GM21786 (cell line): ENCODE measurements at regions not wholly inside any gene's neighbourhood (a gene's known extent, or its start where the extent isn't known, plus 50 kb on each side); places are given as distances from the start of the nearest gene placed in this dataset.

ENCODE experiments used
- ATAC-seq: cut with Tn5 transposase; IDR thresholded peaks from one replicate; pipeline ENCODE4 v1.9.1; 2021; ENCODE audit not compliant: unreplicated experiment

DNA sequence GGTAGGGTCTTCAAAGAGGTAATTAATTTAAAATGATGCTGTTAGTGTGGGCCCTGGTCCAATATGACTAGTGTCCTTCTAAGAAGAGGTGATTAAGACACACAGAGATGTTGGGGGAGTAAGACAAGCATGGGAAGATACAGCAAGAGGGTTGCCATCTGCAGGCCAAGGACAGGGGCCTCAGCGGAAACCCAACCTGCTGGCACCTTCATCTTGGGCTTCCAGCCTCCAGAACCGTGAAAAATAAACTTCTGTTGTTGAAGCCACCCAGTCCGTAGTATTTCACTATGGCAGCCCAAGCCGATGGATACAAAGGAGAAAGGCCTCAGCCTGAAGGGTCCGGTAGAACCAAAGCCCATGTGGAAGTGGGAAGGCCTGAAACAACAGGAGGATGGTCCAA is 161.7 kb upstream of the UBE2E1 start:
- ATAC-seq = no peak

DNA sequence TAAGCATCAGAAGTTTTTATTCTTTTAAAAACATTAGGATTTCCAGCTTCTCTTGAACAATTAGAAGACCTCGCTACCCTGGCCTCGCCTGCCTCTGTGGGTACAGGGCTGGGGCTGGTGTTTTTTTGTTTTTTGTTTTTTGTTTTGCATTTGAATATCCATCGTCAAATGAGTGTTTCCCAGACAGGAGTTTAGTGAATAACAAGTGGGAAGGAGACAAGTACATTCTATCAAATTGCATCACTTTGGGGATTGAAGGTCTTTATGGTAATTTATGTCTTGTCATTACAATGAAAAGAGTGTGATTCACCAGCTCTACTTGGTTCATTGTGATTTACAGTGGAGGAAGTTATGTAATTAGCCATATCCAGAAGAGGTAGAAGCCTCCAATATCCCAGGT is 161.1 kb upstream of the UBE2E1 start:
- no peak for ATAC-seq

DNA sequence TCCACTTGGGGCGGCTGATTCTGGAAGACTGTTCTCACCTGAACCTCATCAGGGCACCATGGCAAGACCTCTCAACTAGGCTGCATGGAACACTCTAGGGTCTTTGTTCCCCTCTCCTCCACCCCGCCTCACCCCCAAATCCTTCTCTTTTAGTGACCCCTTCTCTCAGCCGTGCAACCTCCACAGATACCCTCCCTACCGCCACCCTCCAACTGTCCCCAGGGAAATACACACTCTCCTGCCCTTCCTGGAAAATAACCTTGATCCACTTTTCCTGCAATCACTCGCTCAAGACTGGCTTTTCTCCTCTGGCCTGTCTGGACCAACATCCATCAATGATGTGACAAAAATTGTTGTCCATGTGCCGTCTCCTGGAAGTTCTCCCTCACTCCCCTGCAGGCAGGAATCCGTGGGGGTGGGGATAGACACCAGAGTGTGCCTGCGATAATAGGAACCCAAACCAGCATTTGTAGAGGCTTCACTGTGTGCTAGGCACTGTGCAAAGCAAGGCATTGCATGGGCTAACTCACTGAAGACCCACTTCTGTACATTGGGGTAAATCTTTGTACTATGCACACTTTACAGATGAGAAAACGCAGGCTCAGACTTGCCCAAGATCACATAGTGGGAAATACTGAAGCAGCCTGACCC is 160.1 kb upstream of the UBE2E1 start:
- ATAC-seq = no peak

DNA sequence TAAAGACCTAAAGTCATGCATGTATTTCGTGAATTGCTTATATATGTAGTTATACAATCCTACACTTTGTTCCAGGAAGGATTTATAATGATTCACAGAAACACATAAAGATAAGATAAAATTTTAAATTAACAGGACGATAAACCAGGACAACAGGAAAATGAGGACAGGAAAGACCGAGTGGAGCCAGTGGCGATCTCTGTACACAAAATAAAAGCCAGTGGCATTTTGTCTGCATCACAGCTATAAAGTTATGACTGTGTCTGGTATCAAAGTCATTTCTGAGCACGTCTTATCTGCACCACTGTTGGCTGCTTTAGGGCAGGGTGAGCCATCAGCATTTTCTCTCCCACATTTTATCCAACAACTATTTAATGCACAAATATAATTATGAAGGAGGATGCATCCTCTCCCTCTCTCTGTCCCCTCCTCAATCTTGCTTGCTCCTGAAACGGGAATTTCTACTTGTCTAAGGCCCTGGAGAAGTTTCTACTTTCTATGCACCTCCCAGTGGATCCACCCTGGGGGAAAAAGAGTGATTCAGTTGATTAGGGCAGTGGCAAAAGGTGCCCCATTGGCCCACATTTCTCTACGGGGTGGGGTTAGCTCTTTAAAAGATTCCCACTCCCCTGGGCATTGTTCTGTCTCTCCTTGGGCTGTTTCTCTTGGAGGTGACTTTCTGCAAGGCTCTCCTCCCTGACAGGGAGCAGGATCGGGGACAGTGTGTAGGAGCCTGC is 159.4 kb upstream of the UBE2E1 start:
- no peak for ATAC-seq

DNA sequence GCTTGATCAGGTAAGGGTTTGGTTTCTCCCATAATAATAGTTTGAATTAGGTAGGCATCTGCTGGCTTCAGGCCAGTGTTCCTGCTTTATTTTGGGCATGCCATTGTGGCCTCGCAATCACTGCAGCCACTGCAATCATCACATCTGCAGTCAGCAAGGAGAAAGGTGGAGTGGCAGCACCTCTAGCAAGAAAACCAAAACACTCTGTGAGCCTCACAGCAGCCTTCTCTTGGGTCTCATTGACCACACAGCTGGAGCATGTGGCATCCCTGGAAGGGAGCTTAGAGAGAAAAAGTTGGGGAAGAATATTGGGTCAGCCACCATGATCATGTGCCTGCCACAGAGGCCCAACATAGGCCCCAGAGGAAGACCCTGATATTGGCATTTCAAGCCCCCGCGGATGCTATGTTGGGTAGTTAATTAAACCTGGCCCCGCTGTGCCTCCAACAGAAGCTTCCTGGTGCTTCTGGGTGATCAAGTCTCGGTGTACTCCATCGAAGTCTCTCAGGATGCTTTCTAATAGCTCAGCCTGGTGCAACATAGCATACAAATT is 158.0 kb upstream of the UBE2E1 start:
- no peak for ATAC-seq

DNA sequence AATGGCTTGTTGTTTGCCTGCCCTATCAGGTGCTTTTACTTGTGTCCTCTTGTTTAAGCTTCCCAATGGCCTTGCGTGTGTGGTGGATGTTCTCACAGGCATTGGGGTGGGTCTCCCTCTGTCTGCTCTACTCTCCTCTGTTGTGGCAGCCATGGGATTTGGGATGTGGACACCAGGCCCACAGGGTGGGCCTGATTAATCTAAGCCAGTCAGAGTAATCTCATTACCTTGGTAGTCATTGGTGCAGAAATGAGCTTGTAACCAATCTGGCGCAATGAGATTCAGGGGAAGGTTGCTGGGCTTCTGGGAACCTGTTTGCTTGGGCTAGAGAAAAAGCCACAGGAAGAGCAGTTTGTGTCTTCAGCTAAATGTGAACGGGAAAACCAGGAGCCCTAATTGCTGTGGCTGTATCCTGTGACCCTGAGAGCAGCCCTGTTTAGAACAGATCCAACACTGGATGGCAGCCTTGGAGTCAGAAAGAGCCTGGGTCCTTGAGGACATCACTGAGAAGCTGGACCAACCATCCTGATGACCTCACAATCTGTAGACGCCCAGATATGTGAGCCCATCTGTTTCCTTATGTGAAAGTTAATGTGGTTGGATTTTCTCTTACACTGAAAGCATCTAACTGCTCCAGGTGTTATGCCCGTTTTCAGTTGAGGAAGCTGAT is 157.3 kb upstream of the UBE2E1 start:
- ATAC-seq = no peak

DNA sequence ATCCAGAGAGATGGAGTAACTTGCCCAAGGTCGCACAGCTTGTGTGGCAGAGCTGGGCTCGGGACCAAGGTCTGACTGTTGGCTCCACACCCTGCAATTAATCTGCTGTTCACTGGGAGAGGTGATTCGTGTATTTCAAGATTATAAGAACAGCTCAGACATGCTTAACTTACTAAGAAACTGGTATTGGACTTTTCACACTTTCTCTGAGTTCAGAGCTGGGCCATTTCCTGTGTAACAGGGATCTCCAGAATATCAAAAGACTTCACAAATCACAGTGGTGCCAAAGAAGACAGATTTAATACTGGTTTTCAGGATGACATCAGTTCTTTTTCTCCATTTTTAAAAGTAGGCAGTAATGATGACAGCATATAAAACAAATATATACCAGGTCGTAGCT is 156.8 kb upstream of the UBE2E1 start:
- ATAC-seq = no peak

DNA sequence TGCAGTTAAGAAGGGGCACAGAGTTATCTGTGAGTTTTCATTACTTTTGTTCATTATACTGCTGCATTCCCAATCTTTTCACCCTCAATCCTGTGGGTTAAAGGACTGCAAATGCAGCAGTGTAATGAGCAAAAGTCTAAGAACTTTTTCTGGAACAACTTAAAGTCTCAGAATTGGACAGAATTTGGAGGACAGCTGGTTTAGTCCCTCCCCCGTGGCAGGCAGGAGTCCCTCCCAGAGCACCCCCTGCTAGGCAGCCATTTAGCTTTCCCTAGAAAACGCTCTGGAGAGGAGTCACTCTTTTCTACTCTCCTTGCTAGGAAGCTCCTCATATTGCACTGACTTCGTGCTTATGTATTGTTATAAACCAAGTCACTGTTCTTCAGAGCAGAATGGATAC is 156.3 kb upstream of the UBE2E1 start:
- no peak for ATAC-seq

DNA sequence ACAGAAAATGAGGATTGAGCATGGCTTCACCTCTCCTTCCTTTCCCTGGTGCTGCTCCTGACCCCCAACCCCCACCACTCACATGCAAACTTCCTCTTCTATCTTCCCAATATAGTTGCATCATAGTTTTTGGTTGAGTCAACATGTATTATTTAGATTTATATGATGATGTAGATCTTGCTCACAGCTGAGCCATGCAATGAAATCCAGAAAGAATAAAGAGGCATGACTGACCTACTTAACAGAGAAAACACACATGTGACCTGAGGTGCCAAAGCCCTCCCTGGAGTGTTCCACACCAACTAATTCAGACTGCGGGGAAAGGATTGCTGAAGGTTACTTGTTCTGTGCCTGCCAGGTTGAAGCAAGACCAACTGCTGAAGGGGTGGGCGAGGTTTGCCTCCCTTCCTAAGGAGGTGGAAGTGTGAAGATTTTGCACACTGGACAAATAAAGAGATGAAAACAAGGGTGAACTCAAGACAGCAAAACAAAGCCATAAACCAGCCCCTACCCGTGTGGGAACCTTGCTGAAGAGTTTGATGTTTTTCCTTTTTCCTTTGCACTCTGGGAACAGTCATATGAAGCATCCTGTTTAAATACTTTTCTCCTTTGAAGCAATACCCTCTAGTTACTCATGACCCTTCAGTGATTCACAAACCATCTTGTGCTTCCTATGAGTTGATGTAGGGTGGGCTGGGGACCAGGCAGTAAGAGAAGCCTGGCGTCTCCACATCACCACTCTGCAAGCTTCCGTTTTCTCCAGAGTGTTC is 155.2 kb upstream of the UBE2E1 start:
- no peak for ATAC-seq

DNA sequence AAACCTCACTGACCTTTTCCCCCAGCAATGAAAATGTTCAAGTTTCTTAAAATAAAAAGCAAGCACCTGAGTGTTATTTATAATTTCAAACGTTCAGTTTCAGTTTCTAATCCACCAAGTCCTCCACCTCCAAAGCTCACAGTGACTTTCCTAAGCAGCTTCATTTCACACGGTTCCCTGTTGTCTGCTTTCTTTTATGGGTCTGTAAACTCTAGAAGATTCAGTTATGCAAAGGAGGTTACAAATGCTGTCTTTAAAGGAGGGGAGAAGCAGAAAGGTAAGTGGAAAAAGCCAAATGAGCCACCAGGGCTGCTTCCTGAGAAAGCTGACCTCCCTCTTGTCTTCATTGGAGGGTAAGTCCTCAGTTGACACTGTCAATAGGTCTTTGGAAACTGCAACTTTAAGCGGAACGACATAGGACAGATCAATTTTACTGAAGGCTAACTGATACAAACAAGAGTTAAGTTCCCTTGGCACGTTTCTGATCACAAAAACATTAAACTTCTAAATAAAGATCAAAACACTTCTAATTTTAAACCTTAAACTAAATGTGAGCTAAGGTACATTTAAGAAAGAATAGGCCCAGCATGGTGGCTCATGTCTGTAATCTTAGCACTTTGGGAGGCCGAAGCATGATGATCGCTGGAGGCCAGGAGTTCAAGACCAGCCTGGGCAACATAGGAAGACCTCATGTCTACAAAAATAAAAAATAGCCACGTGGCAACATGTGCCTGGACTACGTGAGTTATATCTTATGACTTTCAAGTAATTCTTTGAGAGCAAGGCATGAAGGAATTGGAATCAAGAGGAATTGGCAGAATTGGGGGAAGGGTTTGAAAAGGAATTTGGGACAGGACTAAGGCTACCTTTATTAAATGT is 151.9 kb upstream of the UBE2E1 start:
- ATAC-seq = peak; percentile 89

DNA sequence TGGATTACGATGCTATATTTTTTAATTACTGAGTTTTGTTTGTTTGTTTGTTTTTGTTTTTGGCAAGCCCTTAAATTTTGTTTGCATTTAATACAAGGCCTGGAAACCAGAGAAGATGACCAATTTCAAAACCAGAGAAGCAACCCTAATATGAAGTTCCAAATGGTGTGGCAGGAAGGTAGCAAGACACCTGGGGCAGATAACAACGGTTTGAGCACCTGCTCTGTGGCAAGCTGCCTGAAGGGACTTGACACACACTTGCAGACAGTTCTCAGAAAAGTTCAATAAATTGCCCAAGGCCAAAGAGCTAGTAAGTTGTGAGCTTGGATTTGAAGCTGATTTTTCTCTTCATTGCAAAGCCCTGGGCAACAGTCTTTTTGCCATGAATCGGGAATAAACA is 151.2 kb upstream of the UBE2E1 start:
- no peak for ATAC-seq

DNA sequence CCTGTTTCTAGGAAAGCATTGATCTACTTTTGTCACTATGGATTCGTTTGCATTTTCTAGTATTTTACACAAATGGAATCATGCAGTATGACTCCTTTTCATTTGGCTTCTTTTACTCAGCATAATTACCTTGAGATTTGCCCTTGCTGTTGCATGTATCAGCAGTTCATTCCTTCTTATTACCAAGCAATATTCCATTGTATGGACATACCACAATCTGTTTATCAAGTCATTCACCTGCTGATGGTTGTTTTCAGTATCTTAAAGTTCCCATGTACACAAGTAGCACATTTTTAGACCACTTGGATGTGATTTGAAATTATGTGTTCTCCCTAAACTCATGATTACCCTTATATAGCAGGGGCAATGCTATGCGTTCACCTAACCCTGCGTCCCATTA is 150.0 kb upstream of the UBE2E1 start:
- ATAC-seq = no peak

DNA sequence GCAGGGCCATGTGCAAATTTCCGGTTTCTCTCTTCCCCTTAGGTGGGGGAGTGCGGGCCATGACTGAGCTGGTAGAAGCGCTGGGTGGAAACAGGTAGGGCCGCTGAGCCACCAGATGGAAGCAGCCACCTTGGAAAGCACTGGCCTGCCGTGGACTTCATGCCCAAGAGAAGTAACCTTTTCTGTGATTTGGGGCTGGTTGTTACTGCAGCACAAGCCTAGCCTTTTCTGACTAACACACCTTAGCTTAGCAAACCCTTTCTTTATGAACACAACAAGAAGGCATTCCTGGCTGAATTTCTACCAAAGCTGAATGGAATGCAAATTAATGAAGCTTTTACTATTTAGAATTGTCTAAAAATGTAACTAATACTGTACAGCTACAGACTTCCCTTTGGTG is 149.6 kb upstream of the UBE2E1 start:
- no peak for ATAC-seq

DNA sequence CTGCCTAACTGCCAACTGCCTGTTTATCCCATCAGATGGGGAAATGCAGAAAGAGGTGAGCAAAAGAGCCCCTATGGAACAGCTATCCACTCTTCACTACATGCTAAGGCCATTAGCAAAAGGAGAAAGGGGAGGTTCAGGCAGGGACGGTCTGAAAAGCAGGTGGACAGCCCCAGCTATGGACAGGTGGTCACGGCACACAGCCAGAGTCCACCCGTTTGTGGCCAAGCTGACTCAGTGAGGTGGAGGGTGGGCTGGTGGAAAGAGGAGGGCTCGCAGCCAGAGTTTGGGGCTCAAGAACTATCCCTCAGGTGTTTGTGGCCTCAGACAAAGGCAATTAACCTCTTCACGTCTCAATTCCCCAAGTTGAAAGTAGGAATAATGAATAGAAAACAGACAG is 148.9 kb upstream of the UBE2E1 start:
- ATAC-seq = no peak

DNA sequence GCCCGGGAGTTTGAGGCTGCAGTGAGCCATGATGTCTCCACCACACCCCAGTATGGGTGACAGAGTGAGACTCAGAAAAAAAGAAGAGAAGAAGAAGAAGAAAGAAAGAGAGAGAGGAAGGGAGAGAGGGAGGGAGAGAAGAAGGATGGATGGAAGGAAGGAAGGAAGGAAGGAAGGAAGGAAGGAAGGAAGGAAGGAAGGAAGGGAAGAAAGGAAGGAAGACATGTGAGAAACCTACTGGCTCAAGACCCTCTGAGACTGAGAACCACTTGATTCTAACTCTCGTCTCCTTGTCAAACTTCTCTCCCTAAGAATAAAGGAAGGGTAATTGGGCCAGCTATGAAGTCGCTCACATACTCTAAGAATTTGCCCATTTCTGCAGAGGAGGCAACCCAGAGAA is 148.1 kb upstream of the UBE2E1 start:
- no peak for ATAC-seq

DNA sequence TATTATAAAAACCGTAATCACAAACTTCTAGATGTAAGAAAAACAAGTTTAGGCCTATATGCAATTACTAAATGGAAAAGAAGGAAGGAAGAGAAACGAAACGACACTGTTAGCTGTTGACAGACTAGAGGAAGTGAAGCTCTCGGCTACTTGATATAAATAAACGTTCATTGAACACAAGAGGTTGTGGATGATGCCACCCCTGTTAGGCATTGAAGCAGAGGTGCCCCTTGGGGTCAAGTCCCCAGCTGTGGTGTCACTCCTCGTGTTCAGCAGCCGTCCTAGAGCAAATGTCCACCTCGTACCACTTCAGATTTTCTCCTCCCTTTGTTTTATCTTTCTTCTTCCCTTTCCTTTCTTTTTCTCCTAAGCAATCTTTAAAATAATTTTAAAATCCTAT is 146.5 kb upstream of the UBE2E1 start:
- peak; percentile 85 for ATAC-seq

DNA sequence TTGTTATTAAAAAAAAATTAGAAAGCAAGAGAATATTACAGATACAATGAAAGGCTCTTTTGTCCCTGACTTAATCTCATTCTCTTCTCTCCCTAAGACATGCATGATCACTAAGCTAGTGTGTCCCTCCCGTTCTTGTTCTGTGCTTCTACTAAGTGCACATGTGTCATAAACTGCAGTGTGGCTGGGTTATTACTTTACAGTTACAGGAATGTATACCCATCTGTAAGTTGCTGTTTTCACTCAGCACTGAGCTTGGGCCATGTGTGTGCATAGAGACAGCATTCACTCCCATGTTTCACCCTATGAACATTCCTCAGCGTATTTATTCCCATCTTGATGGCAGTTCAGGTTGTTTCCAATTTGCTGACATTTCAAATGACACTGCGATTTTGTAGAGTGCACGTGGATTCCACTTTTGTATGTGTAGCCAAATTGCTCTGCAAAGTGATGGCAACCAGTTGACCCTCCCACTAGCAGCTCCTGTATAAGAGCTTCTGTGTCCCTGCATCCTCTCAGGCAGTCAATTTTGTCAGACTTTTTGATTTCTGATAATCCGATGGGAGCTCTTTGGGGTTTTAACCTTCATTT is 145.8 kb upstream of the UBE2E1 start:
- no peak for ATAC-seq

DNA sequence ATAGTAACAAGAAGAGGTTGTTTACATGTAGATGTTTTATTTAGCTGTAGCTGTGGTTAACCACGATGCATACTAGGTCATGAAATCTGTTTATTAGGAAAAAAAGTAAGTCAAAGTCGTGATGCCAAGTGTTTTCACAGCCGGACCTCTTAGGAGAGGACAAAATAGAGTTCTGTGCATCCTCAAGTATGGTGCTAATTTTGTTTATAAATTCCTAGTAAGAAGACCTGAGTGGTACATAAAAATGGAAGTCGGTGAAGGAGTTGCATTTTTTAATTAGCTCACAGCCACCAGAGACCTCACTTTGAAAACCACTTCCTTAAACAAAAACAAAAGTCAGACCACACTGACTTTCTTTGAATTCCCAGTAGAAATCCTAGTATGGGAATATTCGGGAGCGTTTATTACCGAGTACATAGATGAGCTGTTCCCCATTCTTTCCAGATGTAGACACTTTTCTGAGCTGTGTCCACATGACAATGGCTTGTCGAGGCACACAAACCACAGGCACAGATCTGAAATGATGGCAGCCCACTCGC is 143.6 kb upstream of the UBE2E1 start:
- no peak for ATAC-seq

DNA sequence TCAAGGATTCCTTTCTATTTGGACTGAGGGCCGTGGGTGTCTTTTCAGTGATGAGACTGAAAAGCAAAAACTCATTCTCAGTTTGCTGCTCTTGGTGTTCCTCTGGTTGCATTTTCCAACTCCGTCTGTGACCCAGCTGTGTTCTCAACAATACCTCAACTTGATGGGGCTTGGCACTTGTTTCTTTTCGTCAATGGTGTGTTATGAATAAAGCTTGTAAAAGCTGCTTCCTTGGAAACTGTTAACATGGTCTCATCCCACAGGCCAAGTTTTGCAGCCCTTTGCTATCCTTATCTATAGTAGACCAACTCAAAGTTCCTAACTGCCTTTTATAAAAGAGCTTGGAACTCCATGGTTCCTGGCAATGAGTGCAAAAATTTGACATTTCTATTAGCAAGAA is 142.5 kb upstream of the UBE2E1 start:
- ATAC-seq = no peak
